Endothelial cell of umbilical vein (primary cell): ENCODE measurements at regions not wholly inside any gene's neighbourhood (a gene's known extent, or its start where the extent isn't known, plus 50 kb on each side); places are given as distances from the start of the nearest gene placed in this dataset.

Experiments used
- BruUV-seq: library from RNA; stranded (reverse); fragments of 400-500 nt; replicated peaks from 2 replicates; lab custom pipeline; 2021; lab: Mats Ljungman, UMichigan
- CTCF ChIA-PET: fragments of 300-600, 350-600 bp; sonication (Branson Sonifier 250); formaldehyde crosslinking; loops from one replicate; lab custom pipeline; 2021; ENCODE audit warnings: antibody characterized with exemption, inconsistent platforms; lab: Charles Lee
- POLR2A ChIA-PET: fragments of 300-600, 350-600 bp; sonication (Branson Sonifier 250); formaldehyde crosslinking; loops from one replicate; lab custom pipeline; 2021; ENCODE audit warnings: antibody characterized with exemption, inconsistent platforms; lab: Charles Lee
- DNase-seq: peaks from one replicate; pipeline ENCODE4 v3.0.0-alpha.2; 2011; ENCODE audit warnings: low read depth, low spot score
- FAIRE-seq: peaks from 2 replicates; lab custom pipeline; 2011; peaks lifted over from hg19 to GRCh38; lab: Jason Lieb, UNC
- H2AFZ ChIP-seq: 2 replicates; pipeline ENCODE4 v1.6.0; 2012; ENCODE audit warnings: low read depth, low read length, control low read depth, inconsistent platforms
- H3K27ac ChIP-seq: 2 replicates; pipeline ENCODE4 v1.5.1; 2011; ENCODE audit warnings: low read depth, mild to moderate bottlenecking, control low read depth, low read length, moderate library complexity; ENCODE audit not compliant: insufficient read depth
- H3K27me3 ChIP-seq, 2 experiments: 2 replicates each; pipeline versions ENCODE4 v1.6.0 to v1.6.1; 2011; ENCODE audit warnings: low read length in 2 of 2, mixed read lengths in 1 of 2; ENCODE audit not compliant: control insufficient read depth in 2 of 2, insufficient read depth in 2 of 2
- H3K36me3 ChIP-seq, 2 experiments: 2 replicates in 1 of 2; 3 replicates in 1 of 2; pipeline ENCODE4 v1.5.1; 2011; ENCODE audit warnings: low read length in 2 of 2, mild to moderate bottlenecking in 1 of 2, moderate library complexity in 1 of 2; ENCODE audit not compliant: control insufficient read depth in 2 of 2, insufficient read depth in 2 of 2; ENCODE audit errors: extremely low read depth in 1 of 2
- H3K4me1 ChIP-seq: 3 replicates; pipeline ENCODE4 v1.5.1; 2011; ENCODE audit warnings: mild to moderate bottlenecking, low read length; ENCODE audit not compliant: control insufficient read depth, insufficient read depth; ENCODE audit errors: extremely low read depth
- H3K4me2 ChIP-seq: 2 replicates; pipeline ENCODE4 v1.6.1; 2011; ENCODE audit warnings: low read length, control low read depth, mixed read lengths; ENCODE audit not compliant: insufficient read depth
- H3K4me3 ChIP-seq, 3 experiments: fragments of 200-600 bp in 1 of 3; sonication (generic), shearing (Covaris generic) in 1 of 3; replicated peaks in 1 of 3; 2 replicates each; pipeline ENCODE4 v1.5.1; 2011 to 2016; ENCODE audit warnings: control low read depth in 3 of 3, low read length in 3 of 3, mild to moderate bottlenecking in 2 of 3, inconsistent platforms in 1 of 3, low read depth in 1 of 3, moderate library complexity in 1 of 3; ENCODE audit not compliant: insufficient read depth in 1 of 3
- H3K79me2 ChIP-seq: 2 replicates; pipeline ENCODE4 v1.6.0; 2012; ENCODE audit warnings: low read length, inconsistent platforms; ENCODE audit not compliant: control insufficient read depth, insufficient read depth
- H3K9ac ChIP-seq: replicated peaks from 2 replicates; pipeline ENCODE3; 2011; ENCODE audit warnings: low read length, control low read depth; ENCODE audit not compliant: insufficient read depth; ENCODE audit errors: extremely low read depth
- H3K9me1 ChIP-seq: replicated peaks from 3 replicates; pipeline ENCODE4 v1.6.0; 2011; ENCODE audit warnings: mild to moderate bottlenecking, low read length; ENCODE audit not compliant: control insufficient read depth, insufficient read depth; ENCODE audit errors: extremely low read depth
- H3K9me3 ChIP-seq: replicated peaks from 2 replicates; pipeline ENCODE4 v1.5.1; 2012; ENCODE audit warnings: low read length, inconsistent platforms; ENCODE audit not compliant: control insufficient read depth, insufficient read depth
- H4K20me1 ChIP-seq: replicated peaks from 2 replicates; pipeline ENCODE3; 2011; ENCODE audit warnings: mild to moderate bottlenecking, low read length; ENCODE audit not compliant: control insufficient read depth, insufficient read depth; ENCODE audit errors: extremely low read depth
- EZH2 ChIP-seq: IDR thresholded peaks from 2 replicates; pipeline ENCODE4 v1.6.1; 2012; ENCODE audit warnings: borderline replicate concordance, low read depth, mild to moderate bottlenecking, moderate library complexity, low read length, inconsistent platforms; ENCODE audit not compliant: severe bottlenecking
- GATA2 ChIP-seq: IDR thresholded peaks from 2 replicates; pipeline ENCODE4 v1.7.0; 2011; ENCODE audit warnings: low read depth, mild to moderate bottlenecking, moderate library complexity, mixed read lengths, low read length; ENCODE audit not compliant: insufficient read length, insufficient read depth
- JUN ChIP-seq: IDR thresholded peaks from 2 replicates; pipeline ENCODE4 v1.6.1; 2011; ENCODE audit warnings: borderline replicate concordance, low read depth; ENCODE audit not compliant: insufficient read length, insufficient read depth
- MYC ChIP-seq: IDR thresholded peaks from one replicate; pipeline ENCODE4 v1.6.1; 2011; ENCODE audit warnings: mild to moderate bottlenecking, low read depth, low read length
- POLR2A ChIP-seq: IDR thresholded peaks from 2 replicates; pipeline ENCODE4 v1.6.1; 2012; ENCODE audit warnings: low read depth, mild to moderate bottlenecking, control low read depth, low read length
- POLR2AphosphoS5 ChIP-seq: IDR thresholded peaks from 2 replicates; pipeline ENCODE4 v1.6.1; 2012; ENCODE audit warnings: low read depth, mild to moderate bottlenecking, control low read depth, low read length, moderate library complexity; ENCODE audit not compliant: insufficient read depth
- dilution Hi-C: fragments of 300-500 bp; cut with MboI; formaldehyde crosslinking; loops from one replicate; pipeline ENCODE4 v1.15.0; 2019; ENCODE audit warnings: low sequenced_read_pairs; ENCODE audit not compliant: extremely low pct_ligation_motif_present
- intact Hi-C: fragments of 100-400 bp; cut with micrococcal nuclease; formaldehyde crosslinking; loops from one replicate; pipeline ENCODE4 v1.10.0; 2022
- TF ChIP-seq, protein P1 (sequence below), 2 donors: IDR thresholded peaks; 1 replicate in 1 of 2; 2 replicates in 1 of 2; pipeline ENCODE4 v1.5.1; 2011; ENCODE audit warnings: low read length in 2 of 2, mild to moderate bottlenecking in 2 of 2, moderate library complexity in 2 of 2, control low read depth in 1 of 2, inconsistent platforms in 1 of 2, low read depth in 1 of 2; ENCODE audit not compliant: insufficient read depth in 1 of 2; ENCODE audit errors: extremely low read depth in 1 of 2
- TF ChIP-seq, protein P2 (sequence below): IDR thresholded peaks from 2 replicates; pipeline ENCODE4 v1.6.1; 2011; ENCODE audit not compliant: insufficient read depth, insufficient read length

DNA sequence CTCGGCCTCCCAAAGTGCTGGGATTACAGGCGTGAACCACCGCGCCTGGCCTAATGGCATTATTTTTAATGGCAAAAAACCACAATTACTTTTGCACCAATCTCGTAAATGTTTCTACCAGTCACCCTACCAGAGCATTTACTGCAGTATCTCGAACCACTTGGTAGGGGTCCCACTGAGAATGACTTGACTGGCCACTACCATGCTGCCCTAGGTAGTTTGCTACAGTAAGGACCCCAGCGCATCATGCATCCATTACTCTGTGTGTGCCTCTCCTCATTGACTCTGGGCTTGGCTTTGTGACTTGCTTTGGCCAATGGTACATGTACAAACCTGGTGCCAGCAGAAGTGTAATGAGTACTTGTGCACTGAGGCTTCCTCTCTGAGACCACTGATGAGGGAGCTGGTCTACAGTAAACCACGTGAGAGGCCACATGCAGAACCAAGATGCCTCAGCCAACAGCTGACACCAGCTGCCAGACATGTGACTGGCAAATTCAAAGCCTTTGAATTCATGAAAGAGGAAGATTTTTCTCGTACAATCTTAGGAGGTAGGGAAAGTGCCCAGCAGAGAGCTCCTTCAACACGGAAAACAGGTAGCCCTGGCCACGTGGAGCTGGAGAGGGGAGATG is 421.7 kb upstream of the C16orf82 start:
- H3K4me3 ChIP-seq: no peak overlapping the region
- no peaks in the 10 kb centered on the region for H3K4me1 ChIP-seq
- peaks cover 3% of the 10 kb centered on the region for H3K9me3 ChIP-seq
- no peak overlapping the region for H3K9ac ChIP-seq
- H3K79me2 ChIP-seq: no peaks in the 10 kb centered on the region
- H3K36me3 ChIP-seq: no peaks in the 10 kb centered on the region
- ChIA-PET CTCF (no interaction called here), POLR2A (no interaction called here)
- dilution Hi-C loops: no loop called here
- H2AFZ ChIP-seq: no peak overlapping the region
- H3K9me1 ChIP-seq: no peaks in the 10 kb centered on the region
- H3K27ac ChIP-seq: no peak overlapping the region
- H3K27me3 ChIP-seq: no peaks in the 10 kb centered on the region
- no TSS peak for BruUV-seq
- no peak for DNase-seq
- intact Hi-C loops: no loop called here
- no peaks in the 10 kb centered on the region for H4K20me1 ChIP-seq
- no peak for TF ChIP-seq POLR2A
- no peak for TF ChIP-seq EZH2
- no peak for TF ChIP-seq GATA2
- TF ChIP-seq, protein P1, sequence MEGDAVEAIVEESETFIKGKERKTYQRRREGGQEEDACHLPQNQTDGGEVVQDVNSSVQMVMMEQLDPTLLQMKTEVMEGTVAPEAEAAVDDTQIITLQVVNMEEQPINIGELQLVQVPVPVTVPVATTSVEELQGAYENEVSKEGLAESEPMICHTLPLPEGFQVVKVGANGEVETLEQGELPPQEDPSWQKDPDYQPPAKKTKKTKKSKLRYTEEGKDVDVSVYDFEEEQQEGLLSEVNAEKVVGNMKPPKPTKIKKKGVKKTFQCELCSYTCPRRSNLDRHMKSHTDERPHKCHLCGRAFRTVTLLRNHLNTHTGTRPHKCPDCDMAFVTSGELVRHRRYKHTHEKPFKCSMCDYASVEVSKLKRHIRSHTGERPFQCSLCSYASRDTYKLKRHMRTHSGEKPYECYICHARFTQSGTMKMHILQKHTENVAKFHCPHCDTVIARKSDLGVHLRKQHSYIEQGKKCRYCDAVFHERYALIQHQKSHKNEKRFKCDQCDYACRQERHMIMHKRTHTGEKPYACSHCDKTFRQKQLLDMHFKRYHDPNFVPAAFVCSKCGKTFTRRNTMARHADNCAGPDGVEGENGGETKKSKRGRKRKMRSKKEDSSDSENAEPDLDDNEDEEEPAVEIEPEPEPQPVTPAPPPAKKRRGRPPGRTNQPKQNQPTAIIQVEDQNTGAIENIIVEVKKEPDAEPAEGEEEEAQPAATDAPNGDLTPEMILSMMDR (IDR thresholded peaks at IDR 0.05; ENCODE audit: extremely low read depth in 1 of 2, insufficient read depth in 1 of 2, low read depth in 1 of 2, low read length in 2 of 2): no peak
- TF ChIP-seq, protein P2, sequence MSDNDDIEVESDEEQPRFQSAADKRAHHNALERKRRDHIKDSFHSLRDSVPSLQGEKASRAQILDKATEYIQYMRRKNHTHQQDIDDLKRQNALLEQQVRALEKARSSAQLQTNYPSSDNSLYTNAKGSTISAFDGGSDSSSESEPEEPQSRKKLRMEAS: no peak
- TF ChIP-seq POLR2AphosphoS5: no peak
- TF ChIP-seq JUN: no peak
- no peak for TF ChIP-seq MYC
- FAIRE-seq: no peak
- no peak overlapping the region for H3K4me2 ChIP-seq
